Chondrocyte (in vitro differentiated cells): ENCODE measurements at regions not wholly inside any gene's neighbourhood (a gene's known extent, or its start where the extent isn't known, plus 50 kb on each side); places are given as distances from the start of the nearest gene placed in this dataset.

ENCODE experiments used
- DNase-seq: peaks from one replicate; pipeline ENCODE4 v3.0.0; 2021; ENCODE audit warnings: mixed read lengths, low spot score
- H3K27ac Mint-ChIP-seq: one replicate; pipeline ENCODE4 v1.8.0; 2021; ENCODE audit warnings: mild to moderate bottlenecking, moderate library complexity, mixed read lengths; ENCODE audit not compliant: unreplicated experiment
- H3K27me3 Mint-ChIP-seq: 2 replicates; pipeline ENCODE4 v1.8.0; 2021; ENCODE audit warnings: low read depth, mixed read lengths
- H3K36me3 Mint-ChIP-seq: 2 replicates; pipeline ENCODE4 v1.8.0; 2021; ENCODE audit warnings: low read depth, mixed read lengths
- H3K4me1 Mint-ChIP-seq: 2 replicates; pipeline ENCODE4 v1.8.0; 2021; ENCODE audit warnings: low read depth, mild to moderate bottlenecking, mixed read lengths
- H3K4me3 Mint-ChIP-seq: one replicate; pipeline ENCODE4 v1.8.0; 2021; ENCODE audit warnings: mild to moderate bottlenecking, moderate library complexity, mixed read lengths; ENCODE audit not compliant: unreplicated experiment
- H3K9me3 Mint-ChIP-seq: 2 replicates; pipeline ENCODE4 v1.8.0; 2021; ENCODE audit warnings: low read depth, mixed read lengths
- CTCF ChIP-seq: fragments of 200-600 bp; sonication (generic); IDR thresholded peaks from 2 replicates; pipeline ENCODE4 v1.5.0; 2021; ENCODE audit warnings: antibody characterized with exemption, mild to moderate bottlenecking, moderate library complexity

GRCh38 chr12:114473717-114474116 lies 67.8 kb upstream of the TBX5 start:
- peaks cover 24% of the 10 kb centered on the region for H3K27me3 Mint-ChIP-seq
- H3K27ac Mint-ChIP-seq: no peak overlapping the region
- no peak for DNase-seq
- no peaks in the 10 kb centered on the region for H3K36me3 Mint-ChIP-seq
- TF ChIP-seq CTCF: no peak
- no peak overlapping the region for H3K4me3 Mint-ChIP-seq
- H3K9me3 Mint-ChIP-seq: peaks cover 5% of the 10 kb centered on the region
- no peaks in the 10 kb centered on the region for H3K4me1 Mint-ChIP-seq

- no peak for DNase-seq
- H3K9me3 Mint-ChIP-seq: peaks cover 5% of the 10 kb centered on the region
- peaks cover 17% of the 10 kb centered on the region for H3K27me3 Mint-ChIP-seq
- H3K27ac Mint-ChIP-seq: no peak overlapping the region
- H3K4me3 Mint-ChIP-seq: no peak overlapping the region
- H3K4me1 Mint-ChIP-seq: no peaks in the 10 kb centered on the region
- H3K36me3 Mint-ChIP-seq: no peaks in the 10 kb centered on the region
- TF ChIP-seq CTCF: no peak
Measured at GRCh38 chr12:114473018-114473417, 67.1 kb upstream of the TBX5 start.

- Mint-ChIP-seq H3K9me3 (no peaks in the 10 kb centered on the region), H3K27me3 (peaks cover 9% of the 10 kb centered on the region), H3K36me3 (no peaks in the 10 kb centered on the region), H3K4me3 (no peak overlapping the region), H3K27ac (no peak overlapping the region), H3K4me1 (no peaks in the 10 kb centered on the region)
- TF ChIP-seq CTCF: no peak
- DNase-seq: no peak
Measured at GRCh38 chr12:114457620-114458019, 51.7 kb upstream of the TBX5 start.
